ENCODE measurements at regions not wholly inside any gene's neighbourhood (a gene's known extent, or its start where the extent isn't known, plus 50 kb on each side); places are given as distances from the start of the nearest gene placed in this dataset.

- Mint-ChIP-seq H3K36me3 (no peaks in the 10 kb centered on the region), H3K4me3 (no peak overlapping the region), H3K27ac (no peak overlapping the region), H3K4me1 (no peaks in the 10 kb centered on the region), H3K27me3 (ENCODE audit: low read depth in 3 of 3) (peaks cover 0 to 5% (median 0%) of the 10 kb centered on the region in 3 donors), H3K9me3 (no peaks in the 10 kb centered on the region)
- Histone ChIP-seq H3K4me3 (replicated peaks in 1 of 3; ENCODE audit: low read depth in 2 of 3, low read length in 3 of 3) (no peak overlapping the region), H3K27me3 (ENCODE audit: control insufficient read depth in 2 of 2, insufficient read depth in 2 of 2, low read length in 2 of 2) (peaks cover 0 to 2% of the 10 kb centered on the region in 2 donors), H4K20me1 (ENCODE audit: insufficient read depth, low read length) (no peaks in the 10 kb centered on the region), H3K4me1 (ENCODE audit: control insufficient read depth in 1 of 2, insufficient read depth in 2 of 2, low read length in 2 of 2) (no peaks in the 10 kb centered on the region), H3K79me2 (ENCODE audit: insufficient read depth, low read length) (no peaks in the 10 kb centered on the region), H3K9me3 (replicated peaks in 1 of 2; ENCODE audit: control insufficient read depth in 1 of 2, insufficient read depth in 1 of 2, low read length in 2 of 2) (no peaks in the 10 kb centered on the region), H2AFZ (ENCODE audit: insufficient read depth, low read depth, low read length, poor library complexity, severe bottlenecking) (no peak overlapping the region), H3K9ac (ENCODE audit: insufficient read depth, low read length, poor library complexity, severe bottlenecking) (no peak overlapping the region), H3K27ac (ENCODE audit: low read depth in 1 of 2, low read length in 2 of 2) (no peak overlapping the region), H3K4me2 (replicated peaks; ENCODE audit: extremely low read depth, low read length, poor library complexity, severe bottlenecking) (no peak overlapping the region), H3K36me3 (replicated peaks in 1 of 2; ENCODE audit: control insufficient read depth in 1 of 2, insufficient read depth in 2 of 2, low read length in 2 of 2) (no peaks in the 10 kb centered on the region)
- TF ChIP-seq CTCF (IDR thresholded peaks at IDR 0.05): no peak
- WGBS (ENCODE audit: insufficient coverage): 83% methylated on average over 2 of the region's 5 CpGs
- DNase-seq: no peak
- intact Hi-C loops (cut with micrococcal nuclease): no loop called here
These were observed 178.2 kb downstream of the TMEM132E start for GRCh38 chr17:34757611-34758010.

GRCh38 chr17:34757106-34757505, 177.7 kb downstream of the TMEM132E start:
- Histone ChIP-seq H3K79me2 (ENCODE audit: insufficient read depth, low read length) (no peaks in the 10 kb centered on the region), H2AFZ (ENCODE audit: insufficient read depth, low read depth, low read length, poor library complexity, severe bottlenecking) (no peak overlapping the region), H3K27ac (ENCODE audit: low read depth in 1 of 2, low read length in 2 of 2) (no peak overlapping the region), H3K4me3 (replicated peaks in 1 of 3; ENCODE audit: low read depth in 2 of 3, low read length in 3 of 3) (no peak overlapping the region), H3K4me2 (replicated peaks; ENCODE audit: extremely low read depth, low read length, poor library complexity, severe bottlenecking) (no peak overlapping the region), H3K9me3 (replicated peaks in 1 of 2; ENCODE audit: control insufficient read depth in 1 of 2, insufficient read depth in 1 of 2, low read length in 2 of 2) (no peaks in the 10 kb centered on the region), H3K4me1 (ENCODE audit: control insufficient read depth in 1 of 2, insufficient read depth in 2 of 2, low read length in 2 of 2) (no peaks in the 10 kb centered on the region), H3K27me3 (ENCODE audit: control insufficient read depth in 2 of 2, insufficient read depth in 2 of 2, low read length in 2 of 2) (peaks cover 0 to 2% of the 10 kb centered on the region in 2 donors), H3K36me3 (replicated peaks in 1 of 2; ENCODE audit: control insufficient read depth in 1 of 2, insufficient read depth in 2 of 2, low read length in 2 of 2) (no peaks in the 10 kb centered on the region), H3K9ac (ENCODE audit: insufficient read depth, low read length, poor library complexity, severe bottlenecking) (no peak overlapping the region), H4K20me1 (ENCODE audit: insufficient read depth, low read length) (no peaks in the 10 kb centered on the region)
- Mint-ChIP-seq H3K9me3 (no peaks in the 10 kb centered on the region), H3K27ac (no peak overlapping the region), H3K27me3 (ENCODE audit: low read depth in 3 of 3) (peaks cover 0 to 5% (median 0%) of the 10 kb centered on the region in 3 donors), H3K36me3 (no peaks in the 10 kb centered on the region), H3K4me1 (no peaks in the 10 kb centered on the region), H3K4me3 (no peak overlapping the region)
- no peak for DNase-seq
- 100% methylated on average over 1 of the region's 4 CpGs for WGBS (ENCODE audit: insufficient coverage)
- intact Hi-C loops (cut with micrococcal nuclease): no loop called here
- TF ChIP-seq CTCF (IDR thresholded peaks at IDR 0.05): no peak
